WTC11 (cell line): ENCODE measurements at regions not wholly inside any gene's neighbourhood (a gene's known extent, or its start where the extent isn't known, plus 50 kb on each side); places are given as distances from the start of the nearest gene placed in this dataset.

Experiments
- ATAC-seq: fragments of 200-7000 bp; cut with Tn5 transposase; 2 replicates; pipeline ENCODE4 v1.10.0; 2021; ENCODE audit warnings: mild to moderate bottlenecking, moderate library complexity
- CTCF ChIA-PET: fragments of 300-600 bp; sonication (Branson Sonifier 250); formaldehyde crosslinking; loops from one replicate; lab custom pipeline; 2021; ENCODE audit warnings: antibody characterized with exemption; lab: Charles Lee
- POLR2A ChIA-PET: fragments of 350-600 bp; sonication (Branson Sonifier 250); formaldehyde crosslinking; loops from one replicate; lab custom pipeline; 2021; ENCODE audit warnings: antibody characterized with exemption; lab: Charles Lee
- DNase-seq: peaks from one replicate; pipeline ENCODE4 v3.0.0; 2021; ENCODE audit warnings: low spot score
- H3K27ac Mint-ChIP-seq: 2 replicates; pipeline ENCODE4 v1.8.0; 2021; ENCODE audit warnings: mixed read lengths
- H3K27me3 Mint-ChIP-seq: 2 replicates; pipeline ENCODE4 v1.8.0; 2021; ENCODE audit warnings: low read depth, mild to moderate bottlenecking, moderate library complexity, mixed read lengths
- H3K36me3 Mint-ChIP-seq: 2 replicates; pipeline ENCODE4 v1.8.0; 2021; ENCODE audit warnings: mixed read lengths
- H3K4me1 Mint-ChIP-seq: 2 replicates; pipeline ENCODE4 v1.8.0; 2022; ENCODE audit warnings: mixed read lengths
- H3K4me3 Mint-ChIP-seq: 2 replicates; pipeline ENCODE4 v1.8.0; 2021; ENCODE audit warnings: mild to moderate bottlenecking, moderate library complexity, mixed read lengths
- H3K9me3 Mint-ChIP-seq: 2 replicates; pipeline ENCODE4 v1.8.0; 2021; ENCODE audit warnings: mixed read lengths
- FOXP1 ChIP-seq: sonication (generic); formaldehyde crosslinking; IDR thresholded peaks from 2 replicates; pipeline ENCODE4 v1.8.0; 2022; ENCODE audit warnings: missing genetic modification reagents, mild to moderate bottlenecking, moderate library complexity, borderline replicate concordance
- GTF2I ChIP-seq: fragments of 250-450 bp; sonication (Bioruptor Pico); conservative IDR thresholded peaks from 2 replicates; pipeline ENCODE4 v1.4.0; 2021; ENCODE audit warnings: mild to moderate bottlenecking
- NR3C1 ChIP-seq: sonication (generic); formaldehyde crosslinking; conservative IDR thresholded peaks from 2 replicates; pipeline ENCODE4 v1.8.1; 2023; ENCODE audit warnings: low read depth, mild to moderate bottlenecking, missing genetic modification reagents
- RELA ChIP-seq: sonication (generic); formaldehyde crosslinking; IDR thresholded peaks from 2 replicates; pipeline ENCODE4 v1.8.1; 2022; ENCODE audit warnings: missing genetic modification reagents, mild to moderate bottlenecking, borderline replicate concordance
- SMAD4 ChIP-seq: sonication (generic); formaldehyde crosslinking; IDR thresholded peaks from 2 replicates; pipeline ENCODE4 v1.8.0; 2022; ENCODE audit warnings: mild to moderate bottlenecking, missing genetic modification reagents
- SP1 ChIP-seq: sonication (generic); formaldehyde crosslinking; conservative IDR thresholded peaks from 2 replicates; pipeline ENCODE4 v1.8.1; 2022; ENCODE audit warnings: missing genetic modification reagents
- TCF7 ChIP-seq: sonication (generic); formaldehyde crosslinking; IDR thresholded peaks from 2 replicates; pipeline ENCODE4 v1.8.0; 2022; ENCODE audit warnings: mild to moderate bottlenecking, low read depth, missing genetic modification reagents, moderate library complexity
- TP53 ChIP-seq: sonication (generic); formaldehyde crosslinking; IDR thresholded peaks from 2 replicates; pipeline ENCODE4 v1.8.1; 2023; ENCODE audit warnings: mild to moderate bottlenecking, missing genetic modification reagents
- ZBTB21 ChIP-seq: sonication (generic); formaldehyde crosslinking; IDR thresholded peaks from 2 replicates; pipeline ENCODE4 v1.8.1; 2023; ENCODE audit warnings: mild to moderate bottlenecking, missing genetic modification reagents, borderline replicate concordance
- ZNF317 ChIP-seq: sonication (generic); formaldehyde crosslinking; IDR thresholded peaks from 2 replicates; pipeline ENCODE4 v1.8.1; 2023; ENCODE audit warnings: low read depth, mild to moderate bottlenecking, moderate library complexity, missing genetic modification reagents, borderline replicate concordance
- ZNF423 ChIP-seq: fragments of 250-450 bp; sonication (Bioruptor Pico); IDR thresholded peaks from 2 replicates; pipeline ENCODE4 v2.1.2; 2022; ENCODE audit warnings: mild to moderate bottlenecking, moderate library complexity
- ZNF671 ChIP-seq: fragments of 250-450 bp; sonication (Bioruptor Pico); IDR thresholded peaks from 2 replicates; pipeline ENCODE4 v1.8.0; 2021; ENCODE audit warnings: mild to moderate bottlenecking
- TF ChIP-seq, protein P1 (sequence below): fragments of 250-450 bp; sonication (Bioruptor Pico); conservative IDR thresholded peaks from 2 replicates; pipeline ENCODE4 v1.9.0; 2021; ENCODE audit warnings: mild to moderate bottlenecking
- TF ChIP-seq, protein P2 (sequence below): fragments of 250-450 bp; sonication (Bioruptor Pico); IDR thresholded peaks from 2 replicates; pipeline ENCODE4 v1.9.0; 2021; ENCODE audit warnings: mild to moderate bottlenecking, borderline replicate concordance
- TF ChIP-seq, protein P3 (sequence below): sonication (generic); formaldehyde crosslinking; IDR thresholded peaks from 2 replicates; pipeline ENCODE4 v1.8.0; 2022; ENCODE audit warnings: mild to moderate bottlenecking, missing genetic modification reagents
- TF ChIP-seq, protein P4 (sequence below): sonication (generic); formaldehyde crosslinking; conservative IDR thresholded peaks from 2 replicates; pipeline ENCODE4 v1.8.1; 2022; ENCODE audit warnings: mild to moderate bottlenecking, missing genetic modification reagents
- TF ChIP-seq, protein P5 (sequence below): sonication (generic); formaldehyde crosslinking; IDR thresholded peaks from 2 replicates; pipeline ENCODE4 v1.8.0; 2022; ENCODE audit warnings: mild to moderate bottlenecking, missing genetic modification reagents
- TF ChIP-seq, protein P6 (sequence below): sonication (generic); formaldehyde crosslinking; IDR thresholded peaks from 2 replicates; pipeline ENCODE4 v1.8.0; 2023; ENCODE audit warnings: mild to moderate bottlenecking, missing genetic modification reagents
- TF ChIP-seq, protein P7 (sequence below): sonication (generic); formaldehyde crosslinking; IDR thresholded peaks from 2 replicates; pipeline ENCODE4 v1.8.1; 2022; ENCODE audit warnings: low read depth, missing genetic modification reagents, borderline replicate concordance
- TF ChIP-seq, protein P8 (sequence below): fragments of 250-450 bp; sonication (Bioruptor Pico); IDR thresholded peaks from 2 replicates; pipeline ENCODE4 v1.9.0; 2021; ENCODE audit warnings: moderate library complexity, mild to moderate bottlenecking, inconsistent platforms, borderline replicate concordance

DNA sequence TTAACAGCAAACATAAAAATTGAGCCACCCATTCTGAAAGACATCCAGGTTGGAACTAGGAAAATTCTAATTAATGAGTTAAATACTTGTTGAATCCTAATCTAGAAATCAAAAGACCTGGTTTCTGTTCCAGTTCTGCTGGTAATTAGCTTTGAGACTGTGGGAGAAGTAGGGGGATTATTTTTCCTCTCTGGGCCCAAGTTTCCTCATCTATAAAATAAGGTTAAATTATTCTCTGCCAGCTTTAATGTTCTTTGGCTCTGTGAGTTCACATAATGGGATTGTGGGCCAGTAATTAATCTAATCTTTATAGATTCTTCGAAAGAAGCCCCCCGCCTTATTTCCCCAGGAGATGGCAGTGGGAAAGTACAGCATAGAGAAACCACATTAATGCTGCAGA, 104.6 kb downstream of the ENC1 start (continued):
- TF ChIP-seq, protein P1, sequence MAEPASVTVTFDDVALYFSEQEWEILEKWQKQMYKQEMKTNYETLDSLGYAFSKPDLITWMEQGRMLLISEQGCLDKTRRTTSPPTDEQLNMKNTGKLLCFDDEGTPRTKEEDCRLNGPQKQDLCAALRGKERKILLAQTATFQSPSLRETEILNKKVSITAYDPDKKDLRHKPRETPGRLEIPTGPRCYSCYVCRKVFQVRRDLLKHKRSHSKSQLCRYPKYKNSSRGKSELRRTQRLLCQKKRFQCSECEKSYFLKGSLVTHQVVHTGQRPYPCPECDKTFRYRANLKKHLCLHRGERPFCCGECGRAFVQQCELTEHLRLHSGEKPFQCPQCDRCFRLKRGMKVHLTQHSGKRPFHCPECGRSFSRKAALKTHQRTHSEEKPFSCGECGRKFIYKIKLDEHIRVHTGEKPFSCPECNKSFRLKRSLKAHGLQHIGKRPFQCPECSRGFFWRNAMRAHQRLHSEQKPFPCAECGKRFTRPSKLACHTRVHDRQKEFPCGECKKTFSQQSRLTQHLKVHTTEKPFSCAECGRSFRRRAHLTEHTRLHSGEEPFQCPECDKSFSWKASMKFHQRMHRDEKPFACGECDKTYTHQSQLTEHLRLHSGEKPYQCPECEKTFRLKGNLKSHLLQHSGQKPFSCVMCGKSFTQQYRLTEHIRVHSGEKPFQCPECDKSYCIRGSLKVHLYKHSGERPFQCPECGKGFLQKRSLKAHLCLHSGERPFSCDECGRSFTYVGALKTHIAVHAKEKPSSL (CRISPR knock-in tag) = no peak
- TF ChIP-seq ZBTB21 (CRISPR knock-in tag) = no peak
- TF ChIP-seq ZNF671 (CRISPR knock-in tag) = no peak
- TF ChIP-seq GTF2I (CRISPR knock-in tag) = no peak
- TF ChIP-seq, protein P2, sequence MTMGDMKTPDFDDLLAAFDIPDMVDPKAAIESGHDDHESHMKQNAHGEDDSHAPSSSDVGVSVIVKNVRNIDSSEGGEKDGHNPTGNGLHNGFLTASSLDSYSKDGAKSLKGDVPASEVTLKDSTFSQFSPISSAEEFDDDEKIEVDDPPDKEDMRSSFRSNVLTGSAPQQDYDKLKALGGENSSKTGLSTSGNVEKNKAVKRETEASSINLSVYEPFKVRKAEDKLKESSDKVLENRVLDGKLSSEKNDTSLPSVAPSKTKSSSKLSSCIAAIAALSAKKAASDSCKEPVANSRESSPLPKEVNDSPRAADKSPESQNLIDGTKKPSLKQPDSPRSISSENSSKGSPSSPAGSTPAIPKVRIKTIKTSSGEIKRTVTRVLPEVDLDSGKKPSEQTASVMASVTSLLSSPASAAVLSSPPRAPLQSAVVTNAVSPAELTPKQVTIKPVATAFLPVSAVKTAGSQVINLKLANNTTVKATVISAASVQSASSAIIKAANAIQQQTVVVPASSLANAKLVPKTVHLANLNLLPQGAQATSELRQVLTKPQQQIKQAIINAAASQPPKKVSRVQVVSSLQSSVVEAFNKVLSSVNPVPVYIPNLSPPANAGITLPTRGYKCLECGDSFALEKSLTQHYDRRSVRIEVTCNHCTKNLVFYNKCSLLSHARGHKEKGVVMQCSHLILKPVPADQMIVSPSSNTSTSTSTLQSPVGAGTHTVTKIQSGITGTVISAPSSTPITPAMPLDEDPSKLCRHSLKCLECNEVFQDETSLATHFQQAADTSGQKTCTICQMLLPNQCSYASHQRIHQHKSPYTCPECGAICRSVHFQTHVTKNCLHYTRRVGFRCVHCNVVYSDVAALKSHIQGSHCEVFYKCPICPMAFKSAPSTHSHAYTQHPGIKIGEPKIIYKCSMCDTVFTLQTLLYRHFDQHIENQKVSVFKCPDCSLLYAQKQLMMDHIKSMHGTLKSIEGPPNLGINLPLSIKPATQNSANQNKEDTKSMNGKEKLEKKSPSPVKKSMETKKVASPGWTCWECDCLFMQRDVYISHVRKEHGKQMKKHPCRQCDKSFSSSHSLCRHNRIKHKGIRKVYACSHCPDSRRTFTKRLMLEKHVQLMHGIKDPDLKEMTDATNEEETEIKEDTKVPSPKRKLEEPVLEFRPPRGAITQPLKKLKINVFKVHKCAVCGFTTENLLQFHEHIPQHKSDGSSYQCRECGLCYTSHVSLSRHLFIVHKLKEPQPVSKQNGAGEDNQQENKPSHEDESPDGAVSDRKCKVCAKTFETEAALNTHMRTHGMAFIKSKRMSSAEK (CRISPR knock-in tag) = no peak
- TF ChIP-seq, protein P3, sequence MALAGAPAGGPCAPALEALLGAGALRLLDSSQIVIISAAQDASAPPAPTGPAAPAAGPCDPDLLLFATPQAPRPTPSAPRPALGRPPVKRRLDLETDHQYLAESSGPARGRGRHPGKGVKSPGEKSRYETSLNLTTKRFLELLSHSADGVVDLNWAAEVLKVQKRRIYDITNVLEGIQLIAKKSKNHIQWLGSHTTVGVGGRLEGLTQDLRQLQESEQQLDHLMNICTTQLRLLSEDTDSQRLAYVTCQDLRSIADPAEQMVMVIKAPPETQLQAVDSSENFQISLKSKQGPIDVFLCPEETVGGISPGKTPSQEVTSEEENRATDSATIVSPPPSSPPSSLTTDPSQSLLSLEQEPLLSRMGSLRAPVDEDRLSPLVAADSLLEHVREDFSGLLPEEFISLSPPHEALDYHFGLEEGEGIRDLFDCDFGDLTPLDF (CRISPR knock-in tag) = no peak
- TF ChIP-seq, protein P4, sequence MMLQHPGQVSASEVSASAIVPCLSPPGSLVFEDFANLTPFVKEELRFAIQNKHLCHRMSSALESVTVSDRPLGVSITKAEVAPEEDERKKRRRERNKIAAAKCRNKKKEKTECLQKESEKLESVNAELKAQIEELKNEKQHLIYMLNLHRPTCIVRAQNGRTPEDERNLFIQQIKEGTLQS (CRISPR knock-in tag) = no peak

DNA sequence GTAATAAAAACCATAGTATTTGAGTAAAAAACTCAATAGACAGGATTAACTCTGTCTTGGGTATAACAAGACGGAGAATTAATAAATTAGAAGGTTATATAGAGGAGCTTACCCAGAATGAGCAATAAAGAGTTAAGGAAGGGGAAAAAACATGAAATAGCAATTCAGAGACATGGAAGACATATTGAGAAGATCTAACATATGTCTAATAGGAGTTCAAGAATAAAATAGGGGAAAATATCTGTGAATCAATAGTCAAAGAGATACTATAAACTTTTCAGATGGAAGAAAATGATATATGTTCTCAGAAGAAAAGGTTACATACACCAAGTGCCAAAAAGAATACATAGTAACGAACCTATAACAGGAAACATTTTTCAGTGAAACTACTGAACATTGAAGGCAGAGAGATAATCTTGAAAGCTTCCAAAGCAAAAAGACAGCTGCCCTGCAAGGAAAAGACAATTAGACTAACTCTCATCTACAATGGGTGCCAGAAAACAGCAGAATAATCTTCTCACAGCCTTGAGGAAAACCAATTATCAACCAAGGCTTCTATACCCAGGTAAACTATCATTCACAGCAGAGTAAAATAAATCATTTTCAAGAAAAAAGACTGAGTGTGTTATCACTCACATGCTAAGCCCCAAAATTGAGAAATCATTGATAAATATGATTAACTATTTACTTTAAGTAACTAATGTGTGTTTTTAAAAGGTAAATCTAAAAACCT, 106.0 kb downstream of the ENC1 start:
- Mint-ChIP-seq H3K4me3 (no peak overlapping the region), H3K27ac (no peak overlapping the region), H3K9me3 (peaks cover 39% of the 10 kb centered on the region), H3K27me3 (no peaks in the 10 kb centered on the region), H3K36me3 (peaks cover 35% of the 10 kb centered on the region), H3K4me1 (peaks cover 33% of the 10 kb centered on the region)
- no peak for DNase-seq
- ChIA-PET CTCF (no interaction called here), POLR2A (no interaction called here)
- ATAC-seq = no peak
- TF ChIP-seq ZNF423 = no peak
- no peak for TF ChIP-seq SMAD4 (CRISPR knock-in tag)
- TF ChIP-seq, protein P5, sequence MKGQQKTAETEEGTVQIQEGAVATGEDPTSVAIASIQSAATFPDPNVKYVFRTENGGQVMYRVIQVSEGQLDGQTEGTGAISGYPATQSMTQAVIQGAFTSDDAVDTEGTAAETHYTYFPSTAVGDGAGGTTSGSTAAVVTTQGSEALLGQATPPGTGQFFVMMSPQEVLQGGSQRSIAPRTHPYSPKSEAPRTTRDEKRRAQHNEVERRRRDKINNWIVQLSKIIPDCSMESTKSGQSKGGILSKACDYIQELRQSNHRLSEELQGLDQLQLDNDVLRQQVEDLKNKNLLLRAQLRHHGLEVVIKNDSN (CRISPR knock-in tag) = no peak
- no peak for TF ChIP-seq TCF7 (CRISPR knock-in tag)
- TF ChIP-seq, protein P4 (CRISPR knock-in tag) = no peak
- TF ChIP-seq NR3C1 (CRISPR knock-in tag) = no peak
- TF ChIP-seq TP53 (CRISPR knock-in tag) = no peak
- no peak for TF ChIP-seq SP1 (CRISPR knock-in tag)
- TF ChIP-seq, protein P6, sequence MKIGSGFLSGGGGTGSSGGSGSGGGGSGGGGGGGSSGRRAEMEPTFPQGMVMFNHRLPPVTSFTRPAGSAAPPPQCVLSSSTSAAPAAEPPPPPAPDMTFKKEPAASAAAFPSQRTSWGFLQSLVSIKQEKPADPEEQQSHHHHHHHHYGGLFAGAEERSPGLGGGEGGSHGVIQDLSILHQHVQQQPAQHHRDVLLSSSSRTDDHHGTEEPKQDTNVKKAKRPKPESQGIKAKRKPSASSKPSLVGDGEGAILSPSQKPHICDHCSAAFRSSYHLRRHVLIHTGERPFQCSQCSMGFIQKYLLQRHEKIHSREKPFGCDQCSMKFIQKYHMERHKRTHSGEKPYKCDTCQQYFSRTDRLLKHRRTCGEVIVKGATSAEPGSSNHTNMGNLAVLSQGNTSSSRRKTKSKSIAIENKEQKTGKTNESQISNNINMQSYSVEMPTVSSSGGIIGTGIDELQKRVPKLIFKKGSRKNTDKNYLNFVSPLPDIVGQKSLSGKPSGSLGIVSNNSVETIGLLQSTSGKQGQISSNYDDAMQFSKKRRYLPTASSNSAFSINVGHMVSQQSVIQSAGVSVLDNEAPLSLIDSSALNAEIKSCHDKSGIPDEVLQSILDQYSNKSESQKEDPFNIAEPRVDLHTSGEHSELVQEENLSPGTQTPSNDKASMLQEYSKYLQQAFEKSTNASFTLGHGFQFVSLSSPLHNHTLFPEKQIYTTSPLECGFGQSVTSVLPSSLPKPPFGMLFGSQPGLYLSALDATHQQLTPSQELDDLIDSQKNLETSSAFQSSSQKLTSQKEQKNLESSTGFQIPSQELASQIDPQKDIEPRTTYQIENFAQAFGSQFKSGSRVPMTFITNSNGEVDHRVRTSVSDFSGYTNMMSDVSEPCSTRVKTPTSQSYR (CRISPR knock-in tag) = no peak
- TF ChIP-seq, protein P7, sequence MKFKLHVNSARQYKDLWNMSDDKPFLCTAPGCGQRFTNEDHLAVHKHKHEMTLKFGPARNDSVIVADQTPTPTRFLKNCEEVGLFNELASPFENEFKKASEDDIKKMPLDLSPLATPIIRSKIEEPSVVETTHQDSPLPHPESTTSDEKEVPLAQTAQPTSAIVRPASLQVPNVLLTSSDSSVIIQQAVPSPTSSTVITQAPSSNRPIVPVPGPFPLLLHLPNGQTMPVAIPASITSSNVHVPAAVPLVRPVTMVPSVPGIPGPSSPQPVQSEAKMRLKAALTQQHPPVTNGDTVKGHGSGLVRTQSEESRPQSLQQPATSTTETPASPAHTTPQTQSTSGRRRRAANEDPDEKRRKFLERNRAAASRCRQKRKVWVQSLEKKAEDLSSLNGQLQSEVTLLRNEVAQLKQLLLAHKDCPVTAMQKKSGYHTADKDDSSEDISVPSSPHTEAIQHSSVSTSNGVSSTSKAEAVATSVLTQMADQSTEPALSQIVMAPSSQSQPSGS = no peak
- TF ChIP-seq, protein P8, sequence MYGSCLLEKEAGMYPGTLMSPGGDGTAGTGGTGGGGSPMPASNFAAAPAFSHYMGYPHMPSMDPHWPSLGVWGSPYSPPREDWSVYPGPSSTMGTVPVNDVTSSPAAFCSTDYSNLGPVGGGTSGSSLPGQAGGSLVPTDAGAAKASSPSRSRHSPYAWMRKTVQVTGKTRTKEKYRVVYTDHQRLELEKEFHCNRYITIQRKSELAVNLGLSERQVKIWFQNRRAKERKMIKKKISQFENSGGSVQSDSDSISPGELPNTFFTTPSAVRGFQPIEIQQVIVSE = no peak
- no peak for TF ChIP-seq FOXP1 (CRISPR knock-in tag)
- TF ChIP-seq RELA (CRISPR knock-in tag) = no peak
- no peak for TF ChIP-seq ZNF317
